ENCODE measurements at regions not wholly inside any gene's neighbourhood (a gene's known extent, or its start where the extent isn't known, plus 50 kb on each side); places are given as distances from the start of the nearest gene placed in this dataset.

- no peak for TF ChIP-seq POLR2A (IDR thresholded peaks at IDR 0.05)
- no peak for TF ChIP-seq CTCF (IDR thresholded peaks at IDR 0.05)
- no peak for TF ChIP-seq POLR2AphosphoS5 (IDR thresholded peaks at IDR 0.05; ENCODE audit: insufficient read depth in 1 of 2, low read depth in 1 of 2)
Observed at GRCh38 chr11:106159836-106160235, 82.4 kb downstream of the AASDHPPT start.

Measured in vagina (tissue), 2 donors.